GM19324 (cell line): ENCODE measurements at regions not wholly inside any gene's neighbourhood (a gene's known extent, or its start where the extent isn't known, plus 50 kb on each side); places are given as distances from the start of the nearest gene placed in this dataset.
"Not testable (repeated sequence)": the region's sequence is repeated elsewhere in the genome, so short reads cannot be mapped to it uniquely, and the experiment has no call there.

Experiments
- ATAC-seq: cut with Tn5 transposase; IDR thresholded peaks from one replicate; pipeline ENCODE4 v1.9.1; 2021; ENCODE audit warnings: mild to moderate bottlenecking, moderate library complexity; ENCODE audit not compliant: unreplicated experiment, low FRiP score

- no peak for ATAC-seq
These were observed 97.6 kb upstream of the MAGI3 start for GRCh38 chr1:113292603-113293255.

- ATAC-seq = no peak
These were observed 97.1 kb upstream of the MAGI3 start for GRCh38 chr1:113293256-113293626.

GRCh38 chr1:113297749-113298148 is 92.6 kb upstream of the MAGI3 start:
- ATAC-seq = no peak

GRCh38 chr1:113298941-113299340 is 91.4 kb upstream of the MAGI3 start:
- ATAC-seq = no peak

GRCh38 chr1:113302636-113303035 is 87.7 kb upstream of the MAGI3 start:
- ATAC-seq = no peak

- ATAC-seq = no peak
These were observed 87.0 kb upstream of the MAGI3 start for GRCh38 chr1:113303267-113303666.

GRCh38 chr1:113305029-113305428 is 85.3 kb upstream of the MAGI3 start:
- not testable (repeated sequence) for ATAC-seq

GRCh38 chr1:113307771-113308445 is 82.4 kb upstream of the MAGI3 start:
- no peak for ATAC-seq

GRCh38 chr1:113312651-113313050 is 77.7 kb upstream of the MAGI3 start:
- not testable (repeated sequence) for ATAC-seq

- no peak for ATAC-seq
These were observed 75.7 kb upstream of the MAGI3 start for GRCh38 chr1:113314600-113314999.

GRCh38 chr1:113320272-113320671 is 70.0 kb upstream of the MAGI3 start:
- ATAC-seq = no peak

GRCh38 chr1:113320972-113321680 is 69.2 kb upstream of the MAGI3 start:
- no peak for ATAC-seq

- no peak for ATAC-seq
These were observed 68.4 kb upstream of the MAGI3 start for GRCh38 chr1:113321771-113322387.

GRCh38 chr1:113322439-113322838 is 67.9 kb upstream of the MAGI3 start:
- ATAC-seq = no peak

- ATAC-seq = no peak
These were observed 65.3 kb upstream of the MAGI3 start for GRCh38 chr1:113325022-113325421.

- ATAC-seq = no peak
These were observed 63.3 kb upstream of the MAGI3 start for GRCh38 chr1:113326976-113327375.

- no peak for ATAC-seq
These were observed 57.3 kb upstream of the MAGI3 start for GRCh38 chr1:113333056-113333455.

GRCh38 chr1:113340038-113340437 is 50.3 kb upstream of the MAGI3 start:
- no peak for ATAC-seq
